Effector CD4-positive, alpha-beta T cell (primary cell): ENCODE measurements at regions not wholly inside any gene's neighbourhood (a gene's known extent, or its start where the extent isn't known, plus 50 kb on each side); places are given as distances from the start of the nearest gene placed in this dataset.

Experiments used
- DNase-seq: peaks from one replicate; pipeline ENCODE4 v3.0.0-alpha.2; 2020

GRCh38 chr15:69505956-69506556 is 53.4 kb downstream of the RPLP1 start:
- DNase-seq = no peak

GRCh38 chr15:69508659-69509058 is 56.0 kb downstream of the RPLP1 start:
- no peak for DNase-seq

GRCh38 chr15:69509131-69509530 is 56.5 kb downstream of the RPLP1 start:
- DNase-seq = no peak

GRCh38 chr15:69510556-69510955 is 57.9 kb downstream of the RPLP1 start:
- DNase-seq = no peak

- no peak for DNase-seq
Observed at GRCh38 chr15:69511015-69511414, 58.4 kb downstream of the RPLP1 start.

GRCh38 chr15:69511716-69512340 is 59.2 kb downstream of the RPLP1 start:
- no peak for DNase-seq

- no peak for DNase-seq
Observed at GRCh38 chr15:69513450-69513960, 60.9 kb downstream of the RPLP1 start.

- no peak for DNase-seq
Observed at GRCh38 chr15:69513986-69514385, 61.4 kb downstream of the RPLP1 start.

GRCh38 chr15:69515508-69515907 is 62.9 kb downstream of the RPLP1 start:
- DNase-seq = no peak

- no peak for DNase-seq
Observed at GRCh38 chr15:69515926-69516325, 63.3 kb downstream of the RPLP1 start.

GRCh38 chr15:69517052-69517451 is 64.4 kb downstream of the RPLP1 start:
- DNase-seq = no peak

GRCh38 chr15:69518806-69519205 is 66.2 kb downstream of the RPLP1 start:
- no peak for DNase-seq

- DNase-seq = no peak
Observed at GRCh38 chr15:69520067-69520466, 67.4 kb downstream of the RPLP1 start.

- DNase-seq = no peak
Observed at GRCh38 chr15:69522361-69522760, 69.7 kb downstream of the RPLP1 start.

- peak; percentile 50 for DNase-seq
Observed at GRCh38 chr15:69523010-69524001, 70.7 kb downstream of the RPLP1 start.

- DNase-seq = no peak
Observed at GRCh38 chr15:69524296-69524695, 71.7 kb downstream of the RPLP1 start.

GRCh38 chr15:69524814-69525213 is 72.2 kb downstream of the RPLP1 start:
- no peak for DNase-seq

- DNase-seq = no peak
Observed at GRCh38 chr15:69525543-69525942, 72.9 kb downstream of the RPLP1 start.

- no peak for DNase-seq
Observed at GRCh38 chr15:69526081-69527061, 73.8 kb downstream of the RPLP1 start.

- DNase-seq = no peak
Observed at GRCh38 chr15:69529141-69529540, 76.5 kb downstream of the RPLP1 start.

- no peak for DNase-seq
Observed at GRCh38 chr15:69529961-69530633, 77.5 kb downstream of the RPLP1 start.
